GM18907 (cell line): ENCODE measurements at regions not wholly inside any gene's neighbourhood (a gene's known extent, or its start where the extent isn't known, plus 50 kb on each side); places are given as distances from the start of the nearest gene placed in this dataset.

Experiments
- ATAC-seq: cut with Tn5 transposase; IDR thresholded peaks from one replicate; pipeline ENCODE4 v1.9.1; 2021; ENCODE audit warnings: mild to moderate bottlenecking, moderate library complexity; ENCODE audit not compliant: unreplicated experiment

GRCh38 chr21:35853321-35854239 lies 206.7 kb downstream of the SETD4 start:
- no peak for ATAC-seq

- ATAC-seq: no peak
These were observed 207.5 kb downstream of the SETD4 start for GRCh38 chr21:35852820-35853219.

- ATAC-seq: no peak
These were observed 209.7 kb downstream of the SETD4 start for GRCh38 chr21:35850542-35851103.

GRCh38 chr21:35850029-35850428 lies 210.3 kb downstream of the SETD4 start:
- no peak for ATAC-seq

GRCh38 chr21:35849144-35849543 lies 211.2 kb downstream of the SETD4 start:
- no peak for ATAC-seq

- ATAC-seq: no peak
These were observed 216.2 kb downstream of the SETD4 start for GRCh38 chr21:35843911-35844667.

GRCh38 chr21:35840949-35841348 lies 219.4 kb downstream of the SETD4 start:
- ATAC-seq: no peak

GRCh38 chr21:35840197-35840799 lies 220.0 kb downstream of the SETD4 start:
- no peak for ATAC-seq

- ATAC-seq: no peak
These were observed 221.2 kb downstream of the SETD4 start for GRCh38 chr21:35838987-35839763.

GRCh38 chr21:35838350-35838749 lies 222.0 kb downstream of the SETD4 start:
- ATAC-seq: no peak

GRCh38 chr21:35833991-35834390 lies 226.3 kb downstream of the SETD4 start:
- no peak for ATAC-seq

GRCh38 chr21:35833388-35833787 lies 226.9 kb downstream of the SETD4 start:
- ATAC-seq: no peak

GRCh38 chr21:35831230-35831629 lies 229.1 kb downstream of the SETD4 start:
- ATAC-seq: no peak

GRCh38 chr21:35829067-35829466 lies 231.3 kb downstream of the SETD4 start:
- ATAC-seq: no peak

- ATAC-seq: no peak
These were observed 232.2 kb downstream of the SETD4 start for GRCh38 chr21:35828161-35828560.

GRCh38 chr21:35827004-35827403 lies 233.3 kb downstream of the SETD4 start:
- ATAC-seq: no peak

- no peak for ATAC-seq
These were observed 234.7 kb downstream of the SETD4 start for GRCh38 chr21:35825370-35826353.

- ATAC-seq: no peak
These were observed 236.2 kb downstream of the SETD4 start for GRCh38 chr21:35824136-35824535.

GRCh38 chr21:35819134-35819533 lies 241.2 kb downstream of the SETD4 start:
- ATAC-seq: no peak
